Brain microvascular endothelial cell (primary cell): ENCODE measurements at regions not wholly inside any gene's neighbourhood (a gene's known extent, or its start where the extent isn't known, plus 50 kb on each side); places are given as distances from the start of the nearest gene placed in this dataset.
"Not testable (repeated sequence)": the region's sequence is repeated elsewhere in the genome, so short reads cannot be mapped to it uniquely, and the experiment has no call there.

Experiments
- DNase-seq: peaks from one replicate; pipeline ENCODE4 v3.0.0-alpha.2; 2020
- H3K27ac ChIP-seq: fragments of 250-450 bp; sonication (Bioruptor Pico); 2 replicates; pipeline ENCODE4 v1.5.1; 2020; ENCODE audit warnings: mild to moderate bottlenecking, moderate library complexity
- H3K27me3 ChIP-seq: fragments of 250-450 bp; sonication (Bioruptor Pico); replicated peaks from 2 replicates; pipeline ENCODE4 v1.5.1; 2020; ENCODE audit warnings: mild to moderate bottlenecking
- H3K36me3 ChIP-seq: fragments of 250-450 bp; sonication (Bioruptor Pico); replicated peaks from 2 replicates; pipeline ENCODE4 v1.5.1; 2020; ENCODE audit warnings: mild to moderate bottlenecking
- H3K4me3 ChIP-seq: 2 replicates; pipeline ENCODE4 v1.5.1; 2011; ENCODE audit warnings: low read depth, mild to moderate bottlenecking, control low read depth, low read length, moderate library complexity
- in situ Hi-C: cut with HindIII; loops from 2 replicates; pipeline ENCODE4 v1.10.0; 2017; ENCODE audit warnings: low sequenced_read_pairs, low pct_ligation_motif_present
- TF ChIP-seq, protein P1 (sequence below): IDR thresholded peaks from 2 replicates; pipeline ENCODE4 v1.5.1; 2011; ENCODE audit warnings: low read depth, mild to moderate bottlenecking, moderate library complexity, low read length, control low read depth, inconsistent platforms; ENCODE audit errors: missing control alignments

DNA sequence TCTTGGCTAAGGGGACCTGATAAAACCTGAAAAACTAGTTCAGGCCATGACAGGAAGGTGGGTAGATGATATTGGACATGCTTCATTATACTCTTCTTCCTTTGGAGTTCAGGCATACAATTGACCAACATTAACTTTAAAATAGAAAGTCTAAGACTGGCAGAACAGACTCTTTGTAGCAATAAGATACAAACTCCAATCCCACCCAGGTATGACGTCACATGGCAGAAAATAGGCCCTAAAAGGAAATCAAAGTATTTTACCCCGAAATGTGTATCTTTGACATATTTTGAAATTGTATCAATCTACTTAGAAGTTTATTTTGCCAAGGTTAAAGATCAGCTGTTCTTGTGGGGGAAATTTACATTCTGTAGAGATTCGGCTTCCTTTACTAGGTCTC is 198.1 kb upstream of the LRIG3 start:
- Histone ChIP-seq H3K27ac (no peak overlapping the region), H3K36me3 (no peaks in the 10 kb centered on the region), H3K27me3 (no peaks in the 10 kb centered on the region), H3K4me3 (no peak overlapping the region)
- TF ChIP-seq, protein P1, sequence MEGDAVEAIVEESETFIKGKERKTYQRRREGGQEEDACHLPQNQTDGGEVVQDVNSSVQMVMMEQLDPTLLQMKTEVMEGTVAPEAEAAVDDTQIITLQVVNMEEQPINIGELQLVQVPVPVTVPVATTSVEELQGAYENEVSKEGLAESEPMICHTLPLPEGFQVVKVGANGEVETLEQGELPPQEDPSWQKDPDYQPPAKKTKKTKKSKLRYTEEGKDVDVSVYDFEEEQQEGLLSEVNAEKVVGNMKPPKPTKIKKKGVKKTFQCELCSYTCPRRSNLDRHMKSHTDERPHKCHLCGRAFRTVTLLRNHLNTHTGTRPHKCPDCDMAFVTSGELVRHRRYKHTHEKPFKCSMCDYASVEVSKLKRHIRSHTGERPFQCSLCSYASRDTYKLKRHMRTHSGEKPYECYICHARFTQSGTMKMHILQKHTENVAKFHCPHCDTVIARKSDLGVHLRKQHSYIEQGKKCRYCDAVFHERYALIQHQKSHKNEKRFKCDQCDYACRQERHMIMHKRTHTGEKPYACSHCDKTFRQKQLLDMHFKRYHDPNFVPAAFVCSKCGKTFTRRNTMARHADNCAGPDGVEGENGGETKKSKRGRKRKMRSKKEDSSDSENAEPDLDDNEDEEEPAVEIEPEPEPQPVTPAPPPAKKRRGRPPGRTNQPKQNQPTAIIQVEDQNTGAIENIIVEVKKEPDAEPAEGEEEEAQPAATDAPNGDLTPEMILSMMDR = no peak
- no peak for DNase-seq
- in situ Hi-C loops = no loop called here

DNA sequence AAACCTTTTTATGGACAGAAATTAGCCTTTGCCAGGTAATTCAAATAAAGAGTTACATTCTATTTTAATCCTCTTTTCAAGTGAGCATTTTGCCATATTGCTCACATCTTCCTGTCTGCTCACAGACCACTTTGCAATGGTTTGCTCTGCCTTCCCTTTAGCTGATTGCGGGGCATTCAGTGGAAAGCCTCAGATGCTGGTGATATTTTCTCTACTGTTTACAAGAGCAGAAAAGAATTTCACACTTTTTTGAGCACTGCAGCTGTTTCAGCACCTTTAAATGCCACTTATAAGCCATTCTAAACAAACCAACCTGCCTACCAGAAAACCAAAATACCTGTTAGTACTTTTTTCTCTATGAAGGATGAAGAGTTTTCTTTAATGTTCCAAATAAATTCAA is 195.7 kb upstream of the LRIG3 start:
- Histone ChIP-seq H3K27ac (no peak overlapping the region), H3K27me3 (no peaks in the 10 kb centered on the region), H3K4me3 (no peak overlapping the region), H3K36me3 (no peaks in the 10 kb centered on the region)
- in situ Hi-C loops = no loop called here
- no peak for DNase-seq
- TF ChIP-seq, protein P1 = no peak

- Histone ChIP-seq H3K27ac (no peak overlapping the region), H3K4me3 (no peak overlapping the region), H3K27me3 (no peaks in the 10 kb centered on the region), H3K36me3 (no peaks in the 10 kb centered on the region)
- peak; percentile 28 for DNase-seq
- in situ Hi-C loops = no loop called here
- TF ChIP-seq, protein P1 = no peak
These were observed 195.2 kb upstream of the LRIG3 start for GRCh38 chr12:59115526-59115925.

- TF ChIP-seq, protein P1 = peak; percentile 92
- H3K27ac ChIP-seq = no peak overlapping the region
- no peaks in the 10 kb centered on the region for H3K36me3 ChIP-seq
- H3K27me3 ChIP-seq = no peaks in the 10 kb centered on the region
- H3K4me3 ChIP-seq = no peak overlapping the region
- DNase-seq = peak; percentile 76
- in situ Hi-C loops = no loop called here
These were observed 193.7 kb upstream of the LRIG3 start for GRCh38 chr12:59113831-59114615.

GRCh38 chr12:59111851-59112250 is 191.5 kb upstream of the LRIG3 start:
- DNase-seq = no peak
- in situ Hi-C loops = no loop called here
- Histone ChIP-seq H3K27me3 (no peaks in the 10 kb centered on the region), H3K27ac (no peak overlapping the region), H3K36me3 (no peaks in the 10 kb centered on the region), H3K4me3 (no peak overlapping the region)
- TF ChIP-seq, protein P1 = no peak

DNA sequence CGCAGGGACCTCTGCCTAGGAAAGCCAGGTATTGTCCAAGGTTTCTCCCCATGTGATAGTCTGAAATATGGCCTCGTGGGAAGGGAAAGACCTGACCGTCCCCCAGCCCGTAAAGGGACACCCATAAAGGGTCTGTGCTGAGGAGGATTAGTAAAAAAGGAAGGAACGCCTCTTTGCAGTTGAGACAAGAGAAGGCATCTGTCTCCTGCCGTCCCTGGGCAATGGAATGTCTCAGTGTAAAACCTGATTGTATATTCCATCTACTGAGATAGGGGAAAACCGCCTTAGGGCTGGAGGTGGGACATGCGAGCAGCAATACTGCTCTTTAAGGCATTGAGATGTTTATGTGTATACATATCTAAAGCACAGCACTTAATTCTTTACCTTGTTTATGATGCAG is 188.2 kb upstream of the LRIG3 start:
- H3K36me3 ChIP-seq, H3K27ac ChIP-seq, H3K27me3 ChIP-seq, DNase-seq, in situ Hi-C loops, H3K4me3 ChIP-seq: not testable (repeated sequence)
